ENCODE measurements at regions not wholly inside any gene's neighbourhood (a gene's known extent, or its start where the extent isn't known, plus 50 kb on each side); places are given as distances from the start of the nearest gene placed in this dataset.

GRCh38 chr13:22041741-22042140, 370.9 kb downstream of the FGF9 start:
- no peak for DNase-seq (ENCODE audit: low read depth in 2 of 2)
- TF ChIP-seq CTCF (IDR thresholded peaks at IDR 0.05; ENCODE audit: low read depth, low read length), result no peak
- H3K4me3 ChIP-seq (replicated peaks in 1 of 2; ENCODE audit: low read depth in 2 of 2, low read length in 2 of 2), result no peak overlapping the region

- no peak for TF ChIP-seq CTCF (IDR thresholded peaks at IDR 0.05; ENCODE audit: low read depth, low read length)
- no peak for DNase-seq (ENCODE audit: low read depth in 2 of 2)
- H3K4me3 ChIP-seq (replicated peaks in 1 of 2; ENCODE audit: low read depth in 2 of 2, low read length in 2 of 2), result no peak overlapping the region
Observed at GRCh38 chr13:22047082-22047784, 376.4 kb downstream of the FGF9 start.

GRCh38 chr13:22047785-22048104, 376.9 kb downstream of the FGF9 start:
- DNase-seq (ENCODE audit: low read depth in 2 of 2), result no peak
- no peak overlapping the region for H3K4me3 ChIP-seq (replicated peaks in 1 of 2; ENCODE audit: low read depth in 2 of 2, low read length in 2 of 2)
- TF ChIP-seq CTCF (IDR thresholded peaks at IDR 0.05; ENCODE audit: low read depth, low read length), result no peak

GRCh38 chr13:22049384-22049783, 378.5 kb downstream of the FGF9 start:
- TF ChIP-seq CTCF (IDR thresholded peaks at IDR 0.05; ENCODE audit: low read depth, low read length), result no peak
- H3K4me3 ChIP-seq (replicated peaks in 1 of 2; ENCODE audit: low read depth in 2 of 2, low read length in 2 of 2), result no peak overlapping the region
- DNase-seq (ENCODE audit: low read depth in 2 of 2), result no peak

- TF ChIP-seq CTCF (IDR thresholded peaks at IDR 0.05; ENCODE audit: low read depth, low read length), result no peak
Observed at GRCh38 chr13:22050951-22051563, 380.2 kb downstream of the FGF9 start.

GRCh38 chr13:22053053-22053452, 382.2 kb downstream of the FGF9 start:
- H3K4me3 ChIP-seq (replicated peaks in 1 of 2; ENCODE audit: low read depth in 2 of 2, low read length in 2 of 2), result no peak overlapping the region
- TF ChIP-seq CTCF (IDR thresholded peaks at IDR 0.05; ENCODE audit: low read depth, low read length), result no peak
- no peak for DNase-seq (ENCODE audit: low read depth in 2 of 2)

More at GRCh38 chr13:22050951-22051563, 380.2 kb downstream of the FGF9 start:
- no peak overlapping the region for H3K4me3 ChIP-seq (replicated peaks in 1 of 2; ENCODE audit: low read depth in 2 of 2, low read length in 2 of 2)
- DNase-seq (ENCODE audit: low read depth in 2 of 2), result no peak
